HG02884 (cell line): ENCODE measurements at regions not wholly inside any gene's neighbourhood (a gene's known extent, or its start where the extent isn't known, plus 50 kb on each side); places are given as distances from the start of the nearest gene placed in this dataset.

Source experiments
- ATAC-seq: cut with Tn5 transposase; IDR thresholded peaks from one replicate; pipeline ENCODE4 v1.9.1; 2021; ENCODE audit warnings: mild to moderate bottlenecking, moderate library complexity; ENCODE audit not compliant: unreplicated experiment

- ATAC-seq, result no peak
These were observed 89.6 kb upstream of the BEND6 start for GRCh38 chr6:56865081-56865875.

- no peak for ATAC-seq
These were observed 90.7 kb upstream of the BEND6 start for GRCh38 chr6:56864171-56864616.

- no peak for ATAC-seq
These were observed 91.5 kb upstream of the BEND6 start for GRCh38 chr6:56863366-56863765.

- ATAC-seq, result peak; percentile 75
These were observed 92.3 kb upstream of the BEND6 start for GRCh38 chr6:56862415-56863175.

- no peak for ATAC-seq
These were observed 94.4 kb upstream of the BEND6 start for GRCh38 chr6:56860475-56860874.

- no peak for ATAC-seq
These were observed 98.8 kb upstream of the BEND6 start for GRCh38 chr6:56856036-56856580.

GRCh38 chr6:56854086-56854485, 100.8 kb upstream of the BEND6 start:
- ATAC-seq, result no peak

- no peak for ATAC-seq
These were observed 101.4 kb upstream of the BEND6 start for GRCh38 chr6:56853541-56853940.

GRCh38 chr6:56852260-56853010, 102.5 kb upstream of the BEND6 start:
- peak; percentile 11 for ATAC-seq

GRCh38 chr6:56851541-56852259, 103.2 kb upstream of the BEND6 start:
- ATAC-seq, result peak; percentile 93

GRCh38 chr6:56851074-56851473, 103.8 kb upstream of the BEND6 start:
- ATAC-seq, result no peak

GRCh38 chr6:56850626-56851025, 104.3 kb upstream of the BEND6 start:
- no peak for ATAC-seq

GRCh38 chr6:56849896-56850295, 105.0 kb upstream of the BEND6 start:
- no peak for ATAC-seq

- ATAC-seq, result no peak
These were observed 106.8 kb upstream of the BEND6 start for GRCh38 chr6:56848105-56848504.

- no peak for ATAC-seq
These were observed 109.9 kb upstream of the BEND6 start for GRCh38 chr6:56845032-56845431.

- peak; percentile 78 for ATAC-seq
These were observed 111.2 kb upstream of the BEND6 start for GRCh38 chr6:56843476-56844349.

GRCh38 chr6:56842686-56843475, 112.0 kb upstream of the BEND6 start:
- peak; percentile 13 for ATAC-seq

GRCh38 chr6:56841751-56842150, 113.2 kb upstream of the BEND6 start:
- no peak for ATAC-seq

- ATAC-seq, result no peak
These were observed 113.5 kb upstream of the BEND6 start for GRCh38 chr6:56841381-56841749.
